ENCODE measurements at regions not wholly inside any gene's neighbourhood (a gene's known extent, or its start where the extent isn't known, plus 50 kb on each side); places are given as distances from the start of the nearest gene placed in this dataset.
"Not testable (repeated sequence)": the region's sequence is repeated elsewhere in the genome, so short reads cannot be mapped to it uniquely, and the experiment has no call there.

- Histone ChIP-seq H3K9me3 (ENCODE audit: control insufficient read depth, low read length) (no peaks in the 10 kb centered on the region), H3K23ac (ENCODE audit: low read length in 2 of 2) (no peak overlapping the region), H3K14ac (ENCODE audit: low read length in 2 of 2) (no peak overlapping the region), H3K27me3 (ENCODE audit: control insufficient read depth in 1 of 2, insufficient read depth in 1 of 2, low read length in 2 of 2) (no peaks in the 10 kb centered on the region), H3K9ac (ENCODE audit: low read length) (no peak overlapping the region), H3K36me3 (ENCODE audit: control insufficient read depth in 1 of 2, insufficient read depth in 2 of 2, low read depth in 1 of 2, low read length in 2 of 2) (no peaks in the 10 kb centered on the region), H4K8ac (ENCODE audit: low read length) (no peak overlapping the region), H2BK15ac (ENCODE audit: low read depth, poor library complexity, severe bottlenecking) (no peak overlapping the region), H3K4me2 (ENCODE audit: low read length, poor library complexity, severe bottlenecking) (no peak overlapping the region), H3K27ac (ENCODE audit: low read length, poor library complexity, severe bottlenecking) (no peak overlapping the region), H3K4me1 (ENCODE audit: control insufficient read depth, insufficient read depth, low read depth, low read length) (no peaks in the 10 kb centered on the region), H3K4ac (ENCODE audit: low read depth in 1 of 2, low read length in 2 of 2) (no peak overlapping the region), H3K4me3 (ENCODE audit: insufficient read depth in 1 of 2, low read depth in 1 of 2, low read length in 2 of 2) (no peak overlapping the region), H2AK5ac (ENCODE audit: low read length, severe bottlenecking) (no peak overlapping the region), H4K91ac (ENCODE audit: low read length) (no peak overlapping the region), H3K79me1 (replicated peaks; ENCODE audit: low read length, poor library complexity, severe bottlenecking) (no peaks in the 10 kb centered on the region), H2BK120ac (ENCODE audit: low read depth, low read length) (no peak overlapping the region), H2BK5ac (ENCODE audit: low read depth, low read length, poor library complexity, severe bottlenecking) (no peak overlapping the region), H2BK12ac (ENCODE audit: low read length in 2 of 2) (no peak overlapping the region), H3K18ac (ENCODE audit: low read depth in 1 of 2, low read length in 2 of 2) (no peak overlapping the region), H2AFZ (ENCODE audit: low read depth, low read length) (no peak overlapping the region)
- no peak for DNase-seq
- 13% methylated on average over 1 of the region's 1 CpG for WGBS
These were observed 608.8 kb downstream of the ADCYAP1 start for GRCh38 chr18:1513519-1513918.

GRCh38 chr18:1521588-1522248, 617.0 kb downstream of the ADCYAP1 start:
- not testable (repeated sequence) for H2BK120ac ChIP-seq (ENCODE audit: low read depth, low read length); H3K9ac ChIP-seq (ENCODE audit: low read length); H3K4me2 ChIP-seq (ENCODE audit: low read length, poor library complexity, severe bottlenecking); H3K27me3 ChIP-seq (ENCODE audit: control insufficient read depth in 1 of 2, insufficient read depth in 1 of 2, low read length in 2 of 2); H2AK5ac ChIP-seq (ENCODE audit: low read length, severe bottlenecking); H3K4me1 ChIP-seq (ENCODE audit: control insufficient read depth, insufficient read depth, low read depth, low read length); H3K36me3 ChIP-seq (ENCODE audit: control insufficient read depth in 1 of 2, insufficient read depth in 2 of 2, low read depth in 1 of 2, low read length in 2 of 2); H3K4me3 ChIP-seq (ENCODE audit: insufficient read depth in 1 of 2, low read depth in 1 of 2, low read length in 2 of 2); H3K4ac ChIP-seq (ENCODE audit: low read depth in 1 of 2, low read length in 2 of 2); H2BK12ac ChIP-seq (ENCODE audit: low read length in 2 of 2); H2BK5ac ChIP-seq (ENCODE audit: low read depth, low read length, poor library complexity, severe bottlenecking); H4K91ac ChIP-seq (ENCODE audit: low read length); H3K14ac ChIP-seq (ENCODE audit: low read length in 2 of 2); H2BK15ac ChIP-seq (ENCODE audit: low read depth, poor library complexity, severe bottlenecking); H3K23ac ChIP-seq (ENCODE audit: low read length in 2 of 2); H2AFZ ChIP-seq (ENCODE audit: low read depth, low read length); H3K79me1 ChIP-seq (replicated peaks; ENCODE audit: low read length, poor library complexity, severe bottlenecking); H3K27ac ChIP-seq (ENCODE audit: low read length, poor library complexity, severe bottlenecking); DNase-seq; H3K18ac ChIP-seq (ENCODE audit: low read depth in 1 of 2, low read length in 2 of 2); H3K9me3 ChIP-seq (ENCODE audit: control insufficient read depth, low read length); H4K8ac ChIP-seq (ENCODE audit: low read length)
- 83% methylated on average over 29 of the region's 30 CpGs for WGBS

GRCh38 chr18:1522249-1522615, 617.6 kb downstream of the ADCYAP1 start:
- no peak for DNase-seq
- no peaks in the 10 kb centered on the region for H3K36me3 ChIP-seq (ENCODE audit: control insufficient read depth in 1 of 2, insufficient read depth in 2 of 2, low read depth in 1 of 2, low read length in 2 of 2)
- H2AFZ ChIP-seq (ENCODE audit: low read depth, low read length), result no peak overlapping the region
- no peak overlapping the region for H2BK15ac ChIP-seq (ENCODE audit: low read depth, poor library complexity, severe bottlenecking)
- H3K27ac ChIP-seq (ENCODE audit: low read length, poor library complexity, severe bottlenecking), result no peak overlapping the region
- no peak overlapping the region for H3K4me3 ChIP-seq (ENCODE audit: insufficient read depth in 1 of 2, low read depth in 1 of 2, low read length in 2 of 2)
- H2BK12ac ChIP-seq (ENCODE audit: low read length in 2 of 2), result no peak overlapping the region
- H3K9me3 ChIP-seq (ENCODE audit: control insufficient read depth, low read length), result no peaks in the 10 kb centered on the region
- no peak overlapping the region for H4K8ac ChIP-seq (ENCODE audit: low read length)
- H3K79me1 ChIP-seq (replicated peaks; ENCODE audit: low read length, poor library complexity, severe bottlenecking), result no peaks in the 10 kb centered on the region
- H3K4ac ChIP-seq (ENCODE audit: low read depth in 1 of 2, low read length in 2 of 2), result no peak overlapping the region
- H3K14ac ChIP-seq (ENCODE audit: low read length in 2 of 2), result no peak overlapping the region
- no peak overlapping the region for H2AK5ac ChIP-seq (ENCODE audit: low read length, severe bottlenecking)
- no peaks in the 10 kb centered on the region for H3K4me1 ChIP-seq (ENCODE audit: control insufficient read depth, insufficient read depth, low read depth, low read length)
- H3K23ac ChIP-seq (ENCODE audit: low read length in 2 of 2), result no peak overlapping the region
- no peak overlapping the region for H3K18ac ChIP-seq (ENCODE audit: low read depth in 1 of 2, low read length in 2 of 2)
- no CpG with 5 or more reads among the region's 1 CpG for WGBS
- H3K9ac ChIP-seq (ENCODE audit: low read length), result no peak overlapping the region
- no peaks in the 10 kb centered on the region for H3K27me3 ChIP-seq (ENCODE audit: control insufficient read depth in 1 of 2, insufficient read depth in 1 of 2, low read length in 2 of 2)
- H3K4me2 ChIP-seq (ENCODE audit: low read length, poor library complexity, severe bottlenecking), result no peak overlapping the region
- H2BK5ac ChIP-seq (ENCODE audit: low read depth, low read length, poor library complexity, severe bottlenecking), result no peak overlapping the region
- H4K91ac ChIP-seq (ENCODE audit: low read length), result no peak overlapping the region
- H2BK120ac ChIP-seq (ENCODE audit: low read depth, low read length), result no peak overlapping the region

GRCh38 chr18:1526991-1527390, 622.3 kb downstream of the ADCYAP1 start:
- Histone ChIP-seq H3K36me3 (ENCODE audit: control insufficient read depth in 1 of 2, insufficient read depth in 2 of 2, low read depth in 1 of 2, low read length in 2 of 2) (no peaks in the 10 kb centered on the region), H2AK5ac (ENCODE audit: low read length, severe bottlenecking) (no peak overlapping the region), H3K23ac (ENCODE audit: low read length in 2 of 2) (no peak overlapping the region), H2BK120ac (ENCODE audit: low read depth, low read length) (no peak overlapping the region), H3K4me1 (ENCODE audit: control insufficient read depth, insufficient read depth, low read depth, low read length) (no peaks in the 10 kb centered on the region), H2BK12ac (ENCODE audit: low read length in 2 of 2) (no peak overlapping the region), H4K91ac (ENCODE audit: low read length) (no peak overlapping the region), H3K4ac (ENCODE audit: low read depth in 1 of 2, low read length in 2 of 2) (no peak overlapping the region), H3K4me3 (ENCODE audit: insufficient read depth in 1 of 2, low read depth in 1 of 2, low read length in 2 of 2) (no peak overlapping the region), H2BK15ac (ENCODE audit: low read depth, poor library complexity, severe bottlenecking) (no peak overlapping the region), H3K14ac (ENCODE audit: low read length in 2 of 2) (no peak overlapping the region), H3K9me3 (ENCODE audit: control insufficient read depth, low read length) (no peaks in the 10 kb centered on the region), H3K27me3 (ENCODE audit: control insufficient read depth in 1 of 2, insufficient read depth in 1 of 2, low read length in 2 of 2) (no peaks in the 10 kb centered on the region), H2AFZ (ENCODE audit: low read depth, low read length) (no peak overlapping the region), H3K4me2 (ENCODE audit: low read length, poor library complexity, severe bottlenecking) (no peak overlapping the region), H2BK5ac (ENCODE audit: low read depth, low read length, poor library complexity, severe bottlenecking) (no peak overlapping the region), H3K79me1 (replicated peaks; ENCODE audit: low read length, poor library complexity, severe bottlenecking) (no peaks in the 10 kb centered on the region), H3K18ac (ENCODE audit: low read depth in 1 of 2, low read length in 2 of 2) (no peak overlapping the region), H4K8ac (ENCODE audit: low read length) (no peak overlapping the region), H3K9ac (ENCODE audit: low read length) (no peak overlapping the region), H3K27ac (ENCODE audit: low read length, poor library complexity, severe bottlenecking) (no peak overlapping the region)
- no CpG with 5 or more reads among the region's 1 CpG for WGBS
- DNase-seq, result no peak
